ENCODE measurements at regions not wholly inside any gene's neighbourhood (a gene's known extent, or its start where the extent isn't known, plus 50 kb on each side); places are given as distances from the start of the nearest gene placed in this dataset.
"Not testable (repeated sequence)": the region's sequence is repeated elsewhere in the genome, so short reads cannot be mapped to it uniquely, and the experiment has no call there.

DNA sequence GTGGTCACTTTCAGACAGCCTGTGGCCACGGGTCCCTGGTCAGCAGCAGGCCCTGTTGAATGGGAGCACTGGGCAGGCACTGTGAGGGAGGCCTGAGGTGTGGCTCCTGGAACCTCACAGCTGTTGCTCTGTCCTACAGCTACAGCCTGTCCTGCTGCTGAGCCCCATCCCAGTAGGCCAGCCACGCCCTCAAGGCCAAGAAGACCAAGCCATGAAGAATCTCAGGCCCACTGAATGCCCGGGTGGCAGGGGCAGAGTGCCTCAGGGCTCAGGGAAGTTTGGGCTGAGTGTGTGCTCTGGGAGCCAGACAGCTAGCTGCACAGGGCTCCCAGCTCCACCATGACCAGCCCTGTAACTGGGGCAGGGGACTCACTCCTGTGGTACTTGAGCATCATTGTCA lies 363.5 kb upstream of the NUPR2 start:
- no peak for DNase-seq (ENCODE audit: low read depth, low spot score)
- H3K36me3 ChIP-seq (ENCODE audit: insufficient read depth, low read length) = no peaks in the 10 kb centered on the region
- no peak overlapping the region for H3K9ac ChIP-seq (ENCODE audit: insufficient read length)
- no peak overlapping the region for H3K4me3 ChIP-seq
- no peak overlapping the region for H3K27ac ChIP-seq
- TF ChIP-seq POLR2AphosphoS5 (IDR thresholded peaks at IDR 0.05; ENCODE audit: borderline replicate concordance, low read depth, low read length) (no peak), EZH2 (IDR thresholded peaks at IDR 0.05) (no peak), FOXP2 (optimal IDR thresholded peaks at IDR 0.05; ENCODE audit: control extremely low read depth, extremely low read length, insufficient read depth) (no peak)
- no peaks in the 10 kb centered on the region for H3K9me3 ChIP-seq (ENCODE audit: low read depth, low read length)

GRCh38 chr7:56479136-56479535 lies 362.9 kb upstream of the NUPR2 start:
- H3K9ac ChIP-seq (ENCODE audit: insufficient read length) = no peak overlapping the region
- DNase-seq (ENCODE audit: low read depth, low spot score) = no peak
- TF ChIP-seq EZH2 (IDR thresholded peaks at IDR 0.05) (no peak), POLR2AphosphoS5 (IDR thresholded peaks at IDR 0.05; ENCODE audit: borderline replicate concordance, low read depth, low read length) (no peak), FOXP2 (optimal IDR thresholded peaks at IDR 0.05; ENCODE audit: control extremely low read depth, extremely low read length, insufficient read depth) (no peak)

GRCh38 chr7:56474271-56474670 lies 358.1 kb upstream of the NUPR2 start:
- Histone ChIP-seq H3K9ac (ENCODE audit: insufficient read length) (no peak overlapping the region), H3K9me3 (ENCODE audit: low read depth, low read length) (no peaks in the 10 kb centered on the region), H3K36me3 (ENCODE audit: insufficient read depth, low read length) (no peaks in the 10 kb centered on the region), H3K4me3 (no peak overlapping the region), H3K27ac (no peak overlapping the region)
- TF ChIP-seq FOXP2 (optimal IDR thresholded peaks at IDR 0.05; ENCODE audit: control extremely low read depth, extremely low read length, insufficient read depth) (no peak), POLR2AphosphoS5 (IDR thresholded peaks at IDR 0.05; ENCODE audit: borderline replicate concordance, low read depth, low read length) (no peak), EZH2 (IDR thresholded peaks at IDR 0.05) (no peak)
- DNase-seq (ENCODE audit: low read depth, low spot score) = no peak

More at GRCh38 chr7:56479136-56479535, 362.9 kb upstream of the NUPR2 start:
- no peaks in the 10 kb centered on the region for H3K36me3 ChIP-seq (ENCODE audit: insufficient read depth, low read length)
- no peaks in the 10 kb centered on the region for H3K9me3 ChIP-seq (ENCODE audit: low read depth, low read length)
- H3K27ac ChIP-seq = no peak overlapping the region
- no peak overlapping the region for H3K4me3 ChIP-seq

- DNase-seq (ENCODE audit: low read depth, low spot score) = no peak
These were observed 355.6 kb upstream of the NUPR2 start for GRCh38 chr7:56471811-56472210.

GRCh38 chr7:56466607-56467525 lies 350.6 kb upstream of the NUPR2 start:
- peaks cover 14% of the 10 kb centered on the region; the same call in 1 of the 2 replicates for H3K9me3 ChIP-seq (ENCODE audit: low read depth, low read length)
- not testable (repeated sequence) for DNase-seq (ENCODE audit: low read depth, low spot score); H3K9ac ChIP-seq (ENCODE audit: insufficient read length); H3K4me3 ChIP-seq; H3K36me3 ChIP-seq (ENCODE audit: insufficient read depth, low read length); H3K27ac ChIP-seq

More at GRCh38 chr7:56471811-56472210, 355.6 kb upstream of the NUPR2 start:
- Histone ChIP-seq H3K4me3 (no peak overlapping the region), H3K9me3 (ENCODE audit: low read depth, low read length) (peaks cover 7% of the 10 kb centered on the region; the same call in 1 of the 2 replicates), H3K9ac (ENCODE audit: insufficient read length) (no peak overlapping the region), H3K27ac (no peak overlapping the region), H3K36me3 (ENCODE audit: insufficient read depth, low read length) (no peaks in the 10 kb centered on the region)
- TF ChIP-seq POLR2AphosphoS5 (IDR thresholded peaks at IDR 0.05; ENCODE audit: borderline replicate concordance, low read depth, low read length) (no peak), EZH2 (IDR thresholded peaks at IDR 0.05) (no peak), FOXP2 (optimal IDR thresholded peaks at IDR 0.05; ENCODE audit: control extremely low read depth, extremely low read length, insufficient read depth) (no peak)

DNA sequence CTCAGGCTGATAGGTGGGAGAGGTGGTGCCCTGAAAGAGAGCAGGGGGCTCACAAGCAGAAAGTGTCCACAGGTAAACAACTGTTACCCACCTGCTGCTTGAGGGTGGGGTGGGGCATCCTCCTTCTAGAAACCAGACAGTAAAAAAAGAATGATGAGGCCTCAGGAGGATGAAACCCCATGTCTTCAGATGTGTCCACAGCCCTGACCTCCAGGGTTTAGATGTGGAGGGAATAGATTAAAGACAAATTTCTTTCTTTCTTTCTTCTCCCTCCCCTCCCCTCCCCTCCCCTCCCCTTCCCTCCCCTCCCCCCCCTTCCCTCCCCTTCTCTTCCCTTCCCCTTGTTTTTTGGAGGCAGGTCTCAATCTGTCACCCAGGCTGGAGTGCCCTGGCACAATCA lies 333.5 kb upstream of the NUPR2 start:
- no peak for DNase-seq (ENCODE audit: low read depth, low spot score)
- Histone ChIP-seq H3K9me3 (ENCODE audit: low read depth, low read length) (no peaks in the 10 kb centered on the region), H3K36me3 (ENCODE audit: insufficient read depth, low read length) (no peaks in the 10 kb centered on the region), H3K9ac (ENCODE audit: insufficient read length) (no peak overlapping the region), H3K4me3 (no peak overlapping the region), H3K27ac (no peak overlapping the region)
- TF ChIP-seq EZH2 (IDR thresholded peaks at IDR 0.05) = no peak
- no peak for TF ChIP-seq FOXP2 (optimal IDR thresholded peaks at IDR 0.05; ENCODE audit: control extremely low read depth, extremely low read length, insufficient read depth)
- no peak for TF ChIP-seq POLR2AphosphoS5 (IDR thresholded peaks at IDR 0.05; ENCODE audit: borderline replicate concordance, low read depth, low read length)

DNA sequence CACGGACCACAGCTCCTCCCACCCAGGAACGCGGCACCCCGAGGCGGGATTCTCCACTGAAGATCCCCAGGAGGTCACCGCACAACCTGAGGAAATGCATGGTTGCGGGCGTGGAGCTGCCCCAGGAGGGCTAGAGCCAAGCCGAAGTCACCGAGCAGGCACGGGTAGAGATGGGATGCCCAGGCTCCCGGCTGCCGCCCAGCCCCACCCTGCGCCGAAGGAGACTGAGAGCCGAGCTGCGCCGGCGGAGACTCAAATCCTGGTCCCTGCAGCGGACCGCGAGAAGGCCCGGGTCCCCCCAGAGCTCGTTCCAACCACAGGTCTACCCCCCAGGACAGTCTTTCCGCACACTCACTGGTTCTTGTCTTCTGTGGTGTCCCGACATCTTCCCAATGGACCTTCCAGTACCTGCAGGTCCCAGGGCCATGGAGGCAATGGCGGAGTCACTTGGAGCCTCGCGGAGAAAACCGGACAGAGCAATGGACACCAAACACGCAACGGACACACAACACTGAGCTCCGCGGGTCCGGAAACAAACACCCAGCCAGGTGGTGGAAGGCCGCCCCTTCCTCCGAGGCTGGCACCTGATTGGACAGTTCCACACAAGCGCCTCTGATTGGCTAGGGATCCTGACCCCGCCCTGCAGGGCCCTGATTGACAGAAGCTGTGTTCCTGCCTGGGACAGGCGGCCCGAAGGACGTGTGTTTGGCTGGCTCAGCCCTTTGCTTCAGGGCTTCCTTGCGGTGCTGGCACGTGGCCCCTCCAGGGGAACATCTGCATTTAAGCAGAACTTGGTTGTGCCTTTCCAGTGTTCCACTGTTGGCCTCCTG lies 331.9 kb upstream of the NUPR2 start:
- TF ChIP-seq EZH2 (IDR thresholded peaks at IDR 0.05) (no peak), FOXP2 (optimal IDR thresholded peaks at IDR 0.05; ENCODE audit: control extremely low read depth, extremely low read length, insufficient read depth) (no peak), POLR2AphosphoS5 (IDR thresholded peaks at IDR 0.05; ENCODE audit: borderline replicate concordance, low read depth, low read length) (no peak)
- no peak for DNase-seq (ENCODE audit: low read depth, low spot score)
- no peak overlapping the region for H3K4me3 ChIP-seq
- no peak overlapping the region for H3K27ac ChIP-seq
- H3K9ac ChIP-seq (ENCODE audit: insufficient read length) = no peak overlapping the region
- no peaks in the 10 kb centered on the region for H3K36me3 ChIP-seq (ENCODE audit: insufficient read depth, low read length)
- no peaks in the 10 kb centered on the region for H3K9me3 ChIP-seq (ENCODE audit: low read depth, low read length)

- not testable (repeated sequence) for H3K9ac ChIP-seq (ENCODE audit: insufficient read length); DNase-seq (ENCODE audit: low read depth, low spot score); H3K9me3 ChIP-seq (ENCODE audit: low read depth, low read length); H3K27ac ChIP-seq; H3K36me3 ChIP-seq (ENCODE audit: insufficient read depth, low read length); H3K4me3 ChIP-seq
These were observed 304.3 kb upstream of the NUPR2 start for GRCh38 chr7:56420528-56420927.
